GM13976 (cell line): ENCODE measurements at regions not wholly inside any gene's neighbourhood (a gene's known extent, or its start where the extent isn't known, plus 50 kb on each side); places are given as distances from the start of the nearest gene placed in this dataset.

Experiments
- DNase-seq: peaks from one replicate; pipeline ENCODE4 v3.0.0; 2012; ENCODE audit warnings: low spot score
- in situ Hi-C: fragments of 300-500 bp; cut with MboI; formaldehyde crosslinking; loops from one replicate; pipeline ENCODE4 v1.12.0; 2022; ENCODE audit warnings: low sequenced_read_pairs, mixed read lengths, inconsistent platforms; ENCODE audit not compliant: unreplicated experiment
- TF ChIP-seq, protein P1 (sequence below): IDR thresholded peaks from 2 replicates; pipeline ENCODE4 v1.5.1; 2012; ENCODE audit warnings: borderline replicate concordance, mild to moderate bottlenecking; ENCODE audit not compliant: insufficient read depth; ENCODE audit errors: extremely low read depth, missing control alignments, control extremely low read depth

DNA sequence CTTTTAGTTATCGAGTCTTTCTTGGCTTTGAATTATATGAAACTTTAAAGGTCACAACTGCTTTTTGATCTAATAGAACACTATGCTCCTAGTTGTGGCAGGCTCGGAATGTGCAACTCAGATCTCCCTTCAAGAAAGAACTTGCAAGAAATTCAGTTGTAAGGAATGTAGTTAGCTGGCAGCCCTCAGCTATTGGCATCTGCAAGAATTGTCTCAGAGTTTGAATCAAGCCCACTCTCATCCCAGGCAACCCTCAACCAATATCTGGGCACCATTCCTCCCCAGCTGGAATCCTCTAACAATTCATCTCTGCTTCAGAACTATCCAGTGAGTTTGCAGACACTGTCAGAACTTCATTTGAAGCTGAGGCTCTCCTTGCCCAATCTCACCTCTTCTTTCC is 447.2 kb downstream of the KIF2B start:
- in situ Hi-C loops = no loop called here
- TF ChIP-seq, protein P1, sequence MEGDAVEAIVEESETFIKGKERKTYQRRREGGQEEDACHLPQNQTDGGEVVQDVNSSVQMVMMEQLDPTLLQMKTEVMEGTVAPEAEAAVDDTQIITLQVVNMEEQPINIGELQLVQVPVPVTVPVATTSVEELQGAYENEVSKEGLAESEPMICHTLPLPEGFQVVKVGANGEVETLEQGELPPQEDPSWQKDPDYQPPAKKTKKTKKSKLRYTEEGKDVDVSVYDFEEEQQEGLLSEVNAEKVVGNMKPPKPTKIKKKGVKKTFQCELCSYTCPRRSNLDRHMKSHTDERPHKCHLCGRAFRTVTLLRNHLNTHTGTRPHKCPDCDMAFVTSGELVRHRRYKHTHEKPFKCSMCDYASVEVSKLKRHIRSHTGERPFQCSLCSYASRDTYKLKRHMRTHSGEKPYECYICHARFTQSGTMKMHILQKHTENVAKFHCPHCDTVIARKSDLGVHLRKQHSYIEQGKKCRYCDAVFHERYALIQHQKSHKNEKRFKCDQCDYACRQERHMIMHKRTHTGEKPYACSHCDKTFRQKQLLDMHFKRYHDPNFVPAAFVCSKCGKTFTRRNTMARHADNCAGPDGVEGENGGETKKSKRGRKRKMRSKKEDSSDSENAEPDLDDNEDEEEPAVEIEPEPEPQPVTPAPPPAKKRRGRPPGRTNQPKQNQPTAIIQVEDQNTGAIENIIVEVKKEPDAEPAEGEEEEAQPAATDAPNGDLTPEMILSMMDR = no peak
- no peak for DNase-seq

DNA sequence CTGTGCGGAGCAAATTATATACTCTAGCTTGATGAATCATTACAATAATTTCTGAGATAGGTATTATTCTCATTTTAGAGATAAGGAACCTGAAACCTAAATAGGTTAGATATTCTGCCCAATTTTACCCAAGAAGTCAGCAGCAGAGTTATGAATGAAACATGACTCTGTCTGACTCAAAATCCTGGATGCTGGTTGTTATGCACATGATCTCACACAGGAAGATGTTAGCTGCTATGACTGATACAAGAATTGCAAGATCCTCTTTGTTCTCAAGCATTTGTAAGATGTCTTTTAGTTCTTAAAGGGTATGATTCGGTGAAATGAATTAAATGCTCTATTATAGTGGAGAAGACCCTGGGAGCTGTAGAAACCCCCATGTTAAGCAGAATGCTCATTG is 447.8 kb downstream of the KIF2B start:
- in situ Hi-C loops = no loop called here
- TF ChIP-seq, protein P1 = no peak
- DNase-seq = no peak

DNA sequence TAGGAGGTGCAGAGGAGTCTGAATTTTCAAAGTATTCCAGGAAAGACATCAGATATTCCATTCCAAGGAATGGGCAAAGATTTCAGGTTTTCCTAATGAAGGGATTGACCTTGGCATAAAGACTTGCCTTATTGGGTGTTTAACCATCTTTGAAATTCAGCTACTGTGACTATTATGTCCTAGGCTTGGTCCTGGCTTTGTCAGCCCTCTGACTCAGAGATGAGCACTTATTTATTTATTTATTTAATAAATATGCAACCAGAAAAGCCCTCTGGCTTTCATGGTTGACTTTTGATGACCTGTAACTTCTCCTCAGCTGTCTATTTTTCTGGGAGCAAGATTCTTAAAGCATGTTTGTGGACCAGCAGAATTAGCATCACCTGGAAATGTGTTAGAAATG is 455.1 kb downstream of the KIF2B start:
- in situ Hi-C loops = no loop called here
- no peak for DNase-seq
- TF ChIP-seq, protein P1 = no peak

DNA sequence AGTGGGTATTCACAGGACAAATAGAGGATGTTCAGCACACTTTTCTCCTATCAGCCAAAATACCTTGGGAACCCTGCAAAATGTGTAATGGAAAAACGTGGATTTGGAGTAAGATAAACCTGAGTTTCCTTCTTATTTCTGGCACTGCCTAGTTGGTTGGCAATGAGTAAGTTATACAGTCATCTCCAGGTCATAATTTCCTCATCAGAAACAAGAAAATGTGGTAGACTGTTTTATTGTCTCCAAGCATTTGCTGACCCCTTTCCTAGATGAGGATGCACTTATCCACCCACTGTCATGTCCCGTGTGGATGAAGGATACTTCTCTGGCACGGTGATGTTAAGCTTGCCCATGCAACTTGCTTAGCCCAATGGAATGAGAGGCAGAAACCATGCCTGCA is 458.0 kb downstream of the KIF2B start:
- no peak for DNase-seq
- in situ Hi-C loops = no loop called here
- TF ChIP-seq, protein P1 = no peak

DNA sequence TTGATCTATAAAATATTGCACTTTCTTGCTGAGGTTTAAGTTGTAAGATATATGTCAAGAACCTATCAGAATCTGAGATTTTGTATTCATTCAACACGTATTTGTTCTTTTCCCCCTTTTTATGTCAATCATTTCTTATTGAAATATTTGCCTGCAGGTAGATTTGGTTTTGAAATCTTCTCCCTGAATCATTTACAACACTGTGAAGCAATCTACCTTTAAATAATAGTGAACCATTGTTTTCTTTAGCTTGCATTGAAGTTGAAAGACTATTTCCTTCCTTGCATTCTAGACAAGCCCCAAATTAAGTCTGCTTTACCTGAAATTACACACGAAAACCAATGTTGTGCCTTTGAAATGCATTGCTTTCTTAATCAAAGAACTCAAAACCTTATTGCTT is 460.2 kb downstream of the KIF2B start:
- TF ChIP-seq, protein P1 = no peak
- DNase-seq = no peak
- in situ Hi-C loops = no loop called here

DNA sequence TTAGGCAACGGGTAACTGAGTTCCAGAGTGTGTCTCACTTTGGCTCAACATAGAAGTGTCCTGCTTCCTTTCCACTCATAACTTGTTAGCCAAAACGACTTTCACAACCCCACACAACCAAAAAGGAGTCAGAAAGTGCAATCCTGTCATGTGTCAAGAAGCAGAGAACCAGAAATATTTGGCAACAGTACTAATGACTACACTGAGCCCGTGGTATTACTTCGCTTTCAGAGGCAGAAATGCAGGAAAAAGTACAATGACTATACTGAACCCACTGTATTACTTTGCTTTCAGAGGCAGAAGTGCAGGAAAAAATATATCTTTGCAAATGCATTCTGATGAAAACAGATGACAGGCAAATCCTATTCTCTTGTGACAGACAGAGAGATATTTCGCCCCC is 484.6 kb downstream of the KIF2B start:
- TF ChIP-seq, protein P1 = no peak
- in situ Hi-C loops = no loop called here
- DNase-seq = no peak

DNA sequence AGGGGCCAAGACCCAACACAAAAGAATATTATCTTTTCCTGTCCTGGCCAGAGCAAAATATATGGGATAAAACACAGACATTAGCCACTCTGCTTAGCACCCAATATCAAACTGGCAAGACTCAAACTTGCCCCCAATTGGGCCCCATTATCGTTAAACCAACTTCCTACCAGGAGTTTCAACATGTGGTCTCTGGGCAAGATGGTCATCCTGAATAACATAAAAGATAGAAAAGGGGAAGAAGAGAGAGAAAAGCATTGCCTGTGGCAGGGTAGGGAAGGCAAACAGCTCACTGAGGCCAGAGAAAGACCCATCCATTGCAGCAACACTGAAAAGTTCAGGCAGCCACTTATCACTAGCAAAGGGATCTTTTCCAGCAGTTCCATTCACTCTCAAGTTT is 502.1 kb downstream of the KIF2B start:
- TF ChIP-seq, protein P1 = no peak
- in situ Hi-C loops = no loop called here
- DNase-seq = no peak
